H9 (cell line): ENCODE measurements at regions not wholly inside any gene's neighbourhood (a gene's known extent, or its start where the extent isn't known, plus 50 kb on each side); places are given as distances from the start of the nearest gene placed in this dataset.

Experiments
- DNase-seq: peaks from one replicate; pipeline ENCODE4 v3.0.0-alpha.2; 2017
- H2AFZ ChIP-seq: one replicate; pipeline ENCODE4 v1.6.1; 2013; ENCODE audit warnings: mild to moderate bottlenecking, low read length, control low read depth, moderate library complexity
- H2AK5ac ChIP-seq: 2 replicates; pipeline ENCODE4 v1.6.1; 2013; ENCODE audit warnings: low read length, control low read depth, mixed read lengths; ENCODE audit not compliant: insufficient read length
- H2BK120ac ChIP-seq: one replicate; pipeline ENCODE4 v1.6.1; 2013; ENCODE audit warnings: low read depth, mild to moderate bottlenecking, low read length, control low read depth, inconsistent platforms; ENCODE audit not compliant: poor library complexity, severe bottlenecking
- H2BK12ac ChIP-seq: 2 replicates; pipeline ENCODE4 v1.6.1; 2013; ENCODE audit warnings: low read length, control low read depth, mixed read lengths, low read depth; ENCODE audit not compliant: insufficient read length
- H2BK15ac ChIP-seq: 2 replicates; pipeline ENCODE4 v1.6.1; 2013; ENCODE audit warnings: low read depth, low read length, control low read depth
- H2BK20ac ChIP-seq: one replicate; pipeline ENCODE4 v1.6.1; 2013; ENCODE audit warnings: low read depth, mild to moderate bottlenecking, low read length, control low read depth, inconsistent platforms; ENCODE audit not compliant: poor library complexity, severe bottlenecking
- H2BK5ac ChIP-seq: 2 replicates; pipeline ENCODE4 v1.6.1; 2013; ENCODE audit warnings: low read length, control low read depth, mixed read lengths; ENCODE audit not compliant: insufficient read length
- H3K14ac ChIP-seq: 2 replicates; pipeline ENCODE4 v1.6.1; 2013; ENCODE audit warnings: low read length, control low read depth; ENCODE audit not compliant: insufficient read depth
- H3K18ac ChIP-seq: 2 replicates; pipeline ENCODE4 v1.6.1; 2013; ENCODE audit warnings: low read depth, mild to moderate bottlenecking, mixed read lengths, low read length, control low read depth; ENCODE audit not compliant: insufficient read length
- H3K23ac ChIP-seq: 2 replicates; pipeline ENCODE4 v1.6.1; 2013; ENCODE audit warnings: low read length, control low read depth, mixed read lengths, low read depth; ENCODE audit not compliant: insufficient read length
- H3K23me2 ChIP-seq: 2 replicates; pipeline ENCODE4 v1.6.1; 2013; ENCODE audit warnings: low read depth, mild to moderate bottlenecking, mixed read lengths, low read length, control low read depth; ENCODE audit not compliant: insufficient read length, poor library complexity, severe bottlenecking
- H3K27ac ChIP-seq: 2 replicates; pipeline ENCODE4 v1.5.1; 2013; ENCODE audit warnings: low read length, control low read depth, mixed read lengths, low read depth; ENCODE audit not compliant: insufficient read length
- H3K27me3 ChIP-seq: 2 replicates; pipeline ENCODE4 v1.6.1; 2013; ENCODE audit warnings: low read length, control low read depth, inconsistent platforms; ENCODE audit not compliant: insufficient read depth
- H3K4ac ChIP-seq: 2 replicates; pipeline ENCODE4 v1.6.1; 2013; ENCODE audit warnings: low read depth, mild to moderate bottlenecking, control low read depth, inconsistent platforms, low read length, moderate library complexity
- H3K4me1 ChIP-seq: 2 replicates; pipeline ENCODE4 v1.6.1; 2013; ENCODE audit warnings: low read length, control low read depth, inconsistent platforms; ENCODE audit not compliant: insufficient read depth
- H3K4me2 ChIP-seq: 2 replicates; pipeline ENCODE4 v1.6.1; 2013; ENCODE audit warnings: low read length, control low read depth, mixed read lengths; ENCODE audit not compliant: insufficient read length, insufficient read depth
- H3K56ac ChIP-seq: 2 replicates; pipeline ENCODE4 v1.6.1; 2013; ENCODE audit warnings: low read depth, mild to moderate bottlenecking, mixed read lengths, low read length, control low read depth; ENCODE audit not compliant: insufficient read length
- H3K79me1 ChIP-seq: 2 replicates; pipeline ENCODE4 v1.6.1; 2013; ENCODE audit warnings: low read depth, mild to moderate bottlenecking, moderate library complexity, low read length, control low read depth, inconsistent platforms; ENCODE audit not compliant: insufficient read depth, poor library complexity, severe bottlenecking
- H3K79me2 ChIP-seq: 2 replicates; pipeline ENCODE4 v1.6.1; 2013; ENCODE audit warnings: low read length, control low read depth, inconsistent platforms; ENCODE audit not compliant: insufficient read depth
- H3K9ac ChIP-seq: 2 replicates; pipeline ENCODE4 v1.6.1; 2013; ENCODE audit warnings: low read length, control low read depth, mixed read lengths; ENCODE audit not compliant: insufficient read length; ENCODE audit errors: extremely low read depth
- H3K9me3 ChIP-seq: one replicate; pipeline ENCODE4 v1.6.1; 2013; ENCODE audit warnings: low read depth, low read length, inconsistent platforms; ENCODE audit not compliant: control insufficient read depth
- H3T11ph ChIP-seq: one replicate; pipeline ENCODE4 v1.6.1; 2013; ENCODE audit warnings: mild to moderate bottlenecking, low read length, control low read depth, inconsistent platforms
- H4K20me1 ChIP-seq: one replicate; pipeline ENCODE4 v1.6.1; 2013; ENCODE audit not compliant: control insufficient read depth, insufficient read length, insufficient read depth
- H4K5ac ChIP-seq: 2 replicates; pipeline ENCODE4 v1.6.1; 2013; ENCODE audit warnings: low read depth, mild to moderate bottlenecking, mixed read lengths, low read length, control low read depth; ENCODE audit not compliant: insufficient read length
- H4K8ac ChIP-seq: replicated peaks from 2 replicates; pipeline ENCODE4 v1.6.1; 2013; ENCODE audit warnings: low read length, control low read depth, mixed read lengths, low read depth; ENCODE audit not compliant: insufficient read length
- H4K91ac ChIP-seq: 2 replicates; pipeline ENCODE4 v1.6.1; 2013; ENCODE audit warnings: low read depth, mild to moderate bottlenecking, moderate library complexity, mixed read lengths, low read length, control low read depth; ENCODE audit not compliant: insufficient read length
- H3K27ac Mint-ChIP-seq, 3 experiments: 2 replicates in 2 of 3; 3 replicates in 1 of 3; pipeline ENCODE4 v1.8.0; 2020 to 2021; ENCODE audit warnings: mixed read lengths in 3 of 3, mild to moderate bottlenecking in 1 of 3, moderate library complexity in 1 of 3
- H3K27me3 Mint-ChIP-seq: 2 replicates; pipeline ENCODE4 v1.8.0; 2021; ENCODE audit warnings: low read depth, mild to moderate bottlenecking, moderate library complexity, mixed read lengths
- H3K36me3 Mint-ChIP-seq, 3 experiments: 2 replicates in 2 of 3; 3 replicates in 1 of 3; pipeline ENCODE4 v1.8.0; 2020 to 2021; ENCODE audit warnings: low read depth in 3 of 3, mixed read lengths in 3 of 3; ENCODE audit not compliant: insufficient read depth in 1 of 3
- H3K4me1 Mint-ChIP-seq, 2 experiments: 2 replicates each; pipeline ENCODE4 v1.8.0; 2020; ENCODE audit warnings: mixed read lengths in 2 of 2
- H3K4me3 Mint-ChIP-seq, 2 experiments: 2 replicates in 1 of 2; 3 replicates in 1 of 2; pipeline ENCODE4 v1.8.0; 2020 to 2021; ENCODE audit warnings: mild to moderate bottlenecking in 2 of 2, mixed read lengths in 2 of 2, moderate library complexity in 1 of 2
- H3K9me3 Mint-ChIP-seq, 2 experiments: 2 replicates in 1 of 2; 3 replicates in 1 of 2; pipeline ENCODE4 v1.8.0; 2020; ENCODE audit warnings: mild to moderate bottlenecking in 2 of 2, mixed read lengths in 2 of 2, moderate library complexity in 1 of 2
- WGBS: extraction: QIAGEN DNeasy Blood & Tissue Kit; methylation state at CpG from one replicate; pipeline ENCODE4 v1.1.7; 2013; ENCODE audit warnings: missing lambda C conversion rate, low lambda C conversion rate, mixed read lengths; ENCODE audit not compliant: insufficient read length; ENCODE audit errors: extremely low coverage; 5-methylcytosine and 5-hydroxymethylcytosine counted together
- TF ChIP-seq, protein P1 (sequence below): fragments of 200-600 bp; sonication (generic); conservative IDR thresholded peaks from 3 replicates; pipeline ENCODE4 v1.8.0; 2021; ENCODE audit warnings: antibody characterized with exemption, mild to moderate bottlenecking

DNA sequence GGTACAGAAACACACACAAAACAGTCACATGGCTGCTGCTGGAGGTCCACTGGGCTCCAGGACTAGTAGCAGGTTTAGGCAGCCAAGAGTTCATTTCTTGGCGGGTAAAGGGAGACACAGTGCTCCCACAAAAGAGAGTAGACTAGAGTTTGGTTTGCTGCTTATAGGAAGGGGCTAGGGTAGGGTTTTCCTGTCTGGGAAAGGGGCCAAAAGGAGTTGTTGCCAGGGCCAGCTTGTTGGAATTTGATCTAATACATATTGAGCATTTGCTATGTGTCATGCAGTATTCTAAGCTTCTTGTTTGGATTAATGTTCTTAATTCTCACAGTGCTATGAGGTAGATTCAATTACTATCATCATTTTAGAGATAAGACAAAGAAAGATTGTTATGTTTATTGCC, 195.1 kb upstream of the PLET1 start:
- DNase-seq = no peak

More for the DNA sequence above, 195.1 kb upstream of the PLET1 start:
- Histone ChIP-seq H3K4me2 (no peak overlapping the region), H3K9ac (no peak overlapping the region), H3K9me3 (no peaks in the 10 kb centered on the region), H2BK15ac (no peak overlapping the region), H3K4ac (no peak overlapping the region), H2AFZ (no peak overlapping the region), H2AK5ac (no peak overlapping the region), H3K14ac (no peak overlapping the region), H4K91ac (no peak overlapping the region), H2BK120ac (no peak overlapping the region), H4K8ac (no peak overlapping the region), H3K79me2 (no peaks in the 10 kb centered on the region), H3K23me2 (no peaks in the 10 kb centered on the region), H4K20me1 (no peaks in the 10 kb centered on the region), H2BK12ac (no peak overlapping the region), H3K4me1 (no peaks in the 10 kb centered on the region), H3K18ac (no peak overlapping the region), H3K27ac (no peak overlapping the region), H3K27me3 (no peaks in the 10 kb centered on the region), H3K23ac (no peak overlapping the region), H3K79me1 (no peaks in the 10 kb centered on the region), H4K5ac (no peak overlapping the region), H2BK20ac (no peak overlapping the region), H2BK5ac (no peak overlapping the region), H3K56ac (no peak overlapping the region), H3T11ph (no peak overlapping the region)
- peaks cover 6% of the 10 kb centered on the region; the same call in 1 of the 2 replicates for H3K27me3 Mint-ChIP-seq
- no CpG with 5 or more reads among the region's 1 CpG for WGBS
- H3K27ac Mint-ChIP-seq = no peak overlapping the region
- H3K4me1 Mint-ChIP-seq = no peaks in the 10 kb centered on the region
- peaks cover 0 to 3% of the 10 kb centered on the region in 2 experiments; a peak in 1 of 5 replicates for H3K9me3 Mint-ChIP-seq
- TF ChIP-seq, protein P1, sequence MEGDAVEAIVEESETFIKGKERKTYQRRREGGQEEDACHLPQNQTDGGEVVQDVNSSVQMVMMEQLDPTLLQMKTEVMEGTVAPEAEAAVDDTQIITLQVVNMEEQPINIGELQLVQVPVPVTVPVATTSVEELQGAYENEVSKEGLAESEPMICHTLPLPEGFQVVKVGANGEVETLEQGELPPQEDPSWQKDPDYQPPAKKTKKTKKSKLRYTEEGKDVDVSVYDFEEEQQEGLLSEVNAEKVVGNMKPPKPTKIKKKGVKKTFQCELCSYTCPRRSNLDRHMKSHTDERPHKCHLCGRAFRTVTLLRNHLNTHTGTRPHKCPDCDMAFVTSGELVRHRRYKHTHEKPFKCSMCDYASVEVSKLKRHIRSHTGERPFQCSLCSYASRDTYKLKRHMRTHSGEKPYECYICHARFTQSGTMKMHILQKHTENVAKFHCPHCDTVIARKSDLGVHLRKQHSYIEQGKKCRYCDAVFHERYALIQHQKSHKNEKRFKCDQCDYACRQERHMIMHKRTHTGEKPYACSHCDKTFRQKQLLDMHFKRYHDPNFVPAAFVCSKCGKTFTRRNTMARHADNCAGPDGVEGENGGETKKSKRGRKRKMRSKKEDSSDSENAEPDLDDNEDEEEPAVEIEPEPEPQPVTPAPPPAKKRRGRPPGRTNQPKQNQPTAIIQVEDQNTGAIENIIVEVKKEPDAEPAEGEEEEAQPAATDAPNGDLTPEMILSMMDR = no peak
- H3K4me3 Mint-ChIP-seq = no peak overlapping the region
- no peaks in the 10 kb centered on the region for H3K36me3 Mint-ChIP-seq
